ENCODE measurements at regions not wholly inside any gene's neighbourhood (a gene's known extent, or its start where the extent isn't known, plus 50 kb on each side); places are given as distances from the start of the nearest gene placed in this dataset.
"Not testable (repeated sequence)": the region's sequence is repeated elsewhere in the genome, so short reads cannot be mapped to it uniquely, and the experiment has no call there.

DNA sequence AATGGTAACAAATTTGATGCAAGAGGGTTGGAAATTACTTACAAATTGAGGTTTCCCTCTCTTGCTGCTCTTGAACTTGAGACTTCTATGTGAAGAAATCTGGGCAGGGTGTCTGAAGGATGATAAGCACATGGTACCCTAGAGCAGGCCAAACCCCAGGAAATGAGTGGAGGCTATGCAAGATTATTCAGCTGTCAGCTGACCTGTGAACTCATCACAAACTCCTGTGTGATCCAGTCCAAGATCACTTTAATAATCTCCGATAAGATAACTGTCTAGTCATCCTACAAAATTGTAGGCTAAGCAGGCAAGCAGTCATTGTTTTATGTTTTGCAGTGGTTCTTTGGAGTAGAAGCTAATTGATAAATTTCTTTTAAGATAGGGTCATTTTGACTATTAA lies 213.1 kb downstream of the BTBD3 start:
- DNase-seq: no peak

DNA sequence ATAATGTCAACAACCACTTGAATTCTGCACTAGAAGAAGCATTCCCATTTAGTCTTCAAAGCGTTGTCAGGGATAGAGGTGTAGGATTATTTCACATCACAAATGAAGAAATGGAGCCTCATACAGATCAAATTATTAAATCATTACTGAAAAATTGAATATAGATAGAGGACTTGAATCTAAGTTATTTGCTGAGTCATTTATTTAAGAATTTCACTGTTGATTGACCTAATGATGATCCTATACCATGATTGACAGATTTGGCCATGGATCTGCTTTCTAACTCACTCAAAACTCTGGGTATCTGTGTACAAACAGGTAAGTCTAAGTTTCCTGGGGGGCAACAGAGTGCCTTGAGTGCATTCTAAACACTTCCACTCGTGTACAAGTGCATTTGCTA lies 215.9 kb downstream of the BTBD3 start:
- no peak for DNase-seq

DNA sequence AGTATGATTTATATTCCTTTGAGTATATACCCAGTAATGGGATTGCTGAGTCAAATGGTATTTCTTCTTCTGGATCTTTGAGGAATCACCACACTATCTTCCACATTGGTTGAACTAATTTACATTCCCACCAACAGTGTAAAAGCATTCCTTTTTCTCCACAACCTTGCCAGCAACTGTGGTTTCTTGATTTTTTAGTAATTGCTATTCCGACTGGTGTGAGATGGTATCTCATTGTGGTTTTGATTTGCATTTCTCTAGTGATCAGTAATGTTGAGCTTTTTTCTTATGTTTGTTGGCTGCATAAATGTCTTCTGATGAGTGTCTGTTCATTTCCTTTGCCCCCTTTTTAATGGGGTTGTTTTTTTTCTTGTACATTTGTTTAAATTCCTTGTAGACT lies 228.3 kb downstream of the BTBD3 start:
- DNase-seq: not testable (repeated sequence)

DNA sequence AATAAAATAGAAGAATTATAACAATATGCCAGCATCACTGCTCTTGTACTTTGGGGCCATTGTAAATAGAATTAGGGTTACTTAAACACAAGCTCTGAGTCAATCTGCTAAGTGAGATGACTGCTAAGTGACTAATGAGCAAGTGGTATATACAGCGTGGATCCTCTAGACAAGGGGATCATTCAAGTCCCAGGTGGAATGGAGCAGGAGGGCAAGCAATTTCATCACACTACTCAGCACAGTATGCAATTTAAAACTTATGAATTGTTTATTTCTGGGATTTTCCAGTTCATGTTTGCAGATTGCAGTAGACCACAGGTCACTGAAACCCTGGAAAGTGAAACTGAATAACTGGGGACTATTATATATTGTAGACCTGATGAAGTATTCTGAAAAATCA lies 235.3 kb downstream of the BTBD3 start:
- no peak for DNase-seq

GRCh38 chr20:12153628-12154027 lies 235.9 kb downstream of the BTBD3 start:
- DNase-seq: no peak

DNA sequence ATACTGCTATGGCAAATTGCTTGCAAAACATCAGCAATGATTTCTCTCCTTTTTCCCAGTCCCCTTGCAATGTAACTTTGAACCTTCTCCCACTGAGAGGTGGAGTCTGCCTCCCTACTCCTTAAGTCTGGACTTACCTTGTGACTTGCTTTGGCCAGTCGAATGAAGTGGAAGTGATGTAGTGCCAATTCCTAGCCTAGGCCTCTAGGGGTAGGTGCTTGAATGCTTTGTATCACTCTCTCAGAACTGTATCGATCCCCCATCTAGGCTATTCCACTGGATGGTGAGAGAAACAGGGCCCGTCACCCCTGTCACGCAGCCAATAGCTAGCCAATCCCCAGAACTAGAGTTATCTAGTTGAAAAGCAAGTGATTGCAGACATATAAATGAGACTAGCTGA lies 238.6 kb downstream of the BTBD3 start:
- no peak for DNase-seq

- no peak for DNase-seq
These were observed 241.6 kb downstream of the BTBD3 start for GRCh38 chr20:12159261-12159660.

GRCh38 chr20:12161734-12162133 lies 244.0 kb downstream of the BTBD3 start:
- DNase-seq: no peak

- no peak for DNase-seq
These were observed 248.5 kb downstream of the BTBD3 start for GRCh38 chr20:12166053-12166717.

DNA sequence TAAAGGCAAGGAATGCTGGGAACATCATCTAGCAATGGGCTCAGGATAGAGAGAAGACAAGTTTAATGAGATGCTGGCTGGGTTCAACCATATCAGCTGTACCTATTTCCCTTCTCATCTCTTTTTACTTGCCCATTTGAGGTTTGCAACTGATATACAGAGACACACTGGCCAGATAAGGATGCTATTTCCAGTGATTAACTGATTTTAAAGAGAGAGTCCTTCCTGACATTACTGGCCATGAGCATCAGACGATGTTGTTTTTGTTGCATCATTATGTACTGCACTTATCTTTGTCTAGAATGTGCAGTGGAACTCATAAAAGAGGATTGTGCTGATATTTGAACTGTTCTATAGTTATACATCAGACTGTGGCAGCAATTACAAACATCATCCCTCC lies 252.7 kb downstream of the BTBD3 start:
- no peak for DNase-seq

GRCh38 chr20:12171923-12172524 lies 254.3 kb downstream of the BTBD3 start:
- DNase-seq: no peak

DNA sequence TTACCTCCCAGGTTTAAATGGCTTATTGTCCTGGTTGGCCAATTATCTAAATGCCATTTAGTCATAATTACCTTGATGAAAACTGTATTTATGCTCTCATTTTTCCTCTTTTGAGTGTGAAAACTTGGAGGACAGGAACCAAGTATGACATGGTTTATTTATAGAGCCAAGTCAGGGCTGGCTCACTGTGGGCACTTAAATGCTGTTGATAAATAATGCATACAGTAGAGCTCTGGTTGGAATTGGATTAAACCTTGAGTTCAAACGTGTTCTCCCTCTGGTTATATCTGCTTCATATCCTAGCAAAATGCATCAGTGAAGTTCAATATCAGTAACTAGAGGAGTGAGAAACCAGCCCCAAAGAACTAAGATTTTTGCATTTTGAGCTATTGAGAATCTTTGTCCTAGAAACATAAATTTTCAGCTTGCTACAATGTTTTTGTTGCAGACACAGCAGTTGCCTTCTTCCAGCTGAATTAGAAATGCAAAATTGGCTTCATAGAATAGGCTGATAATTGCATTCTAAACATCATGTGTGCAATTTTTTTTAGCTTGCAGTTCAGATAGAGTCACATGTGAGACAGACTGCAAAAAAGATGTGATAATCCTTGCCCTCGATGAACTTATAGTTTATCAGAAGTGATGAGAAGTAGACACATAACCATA lies 255.8 kb downstream of the BTBD3 start:
- no peak for DNase-seq

- no peak for DNase-seq
These were observed 257.8 kb downstream of the BTBD3 start for GRCh38 chr20:12175538-12175937.

- DNase-seq: no peak
These were observed 260.1 kb downstream of the BTBD3 start for GRCh38 chr20:12177657-12178293.

GRCh38 chr20:12179692-12180091 lies 262.0 kb downstream of the BTBD3 start:
- DNase-seq: no peak

- DNase-seq: no peak
These were observed 262.5 kb downstream of the BTBD3 start for GRCh38 chr20:12180107-12180661.

GRCh38 chr20:12198281-12198680 lies 280.6 kb downstream of the BTBD3 start:
- DNase-seq: no peak

DNA sequence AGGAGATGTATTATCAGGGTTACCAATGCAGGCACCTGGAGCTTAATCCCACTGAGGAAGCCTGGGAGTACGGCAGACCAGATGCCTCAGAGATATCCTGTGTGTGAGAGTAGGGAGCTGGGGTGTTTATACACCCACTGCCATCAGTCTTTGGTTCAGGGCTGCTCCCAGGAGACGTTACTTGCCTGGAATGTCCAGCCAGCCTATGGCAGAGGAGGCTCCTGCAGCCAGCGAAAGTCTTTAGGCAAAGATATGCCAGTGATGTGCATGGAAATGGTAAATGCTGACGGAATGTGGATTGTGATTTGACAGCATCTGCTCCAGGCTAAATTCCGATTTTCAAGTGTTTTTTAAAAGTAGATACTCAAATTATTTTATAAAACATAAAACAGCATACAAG lies 282.0 kb downstream of the BTBD3 start:
- no peak for DNase-seq

DNA sequence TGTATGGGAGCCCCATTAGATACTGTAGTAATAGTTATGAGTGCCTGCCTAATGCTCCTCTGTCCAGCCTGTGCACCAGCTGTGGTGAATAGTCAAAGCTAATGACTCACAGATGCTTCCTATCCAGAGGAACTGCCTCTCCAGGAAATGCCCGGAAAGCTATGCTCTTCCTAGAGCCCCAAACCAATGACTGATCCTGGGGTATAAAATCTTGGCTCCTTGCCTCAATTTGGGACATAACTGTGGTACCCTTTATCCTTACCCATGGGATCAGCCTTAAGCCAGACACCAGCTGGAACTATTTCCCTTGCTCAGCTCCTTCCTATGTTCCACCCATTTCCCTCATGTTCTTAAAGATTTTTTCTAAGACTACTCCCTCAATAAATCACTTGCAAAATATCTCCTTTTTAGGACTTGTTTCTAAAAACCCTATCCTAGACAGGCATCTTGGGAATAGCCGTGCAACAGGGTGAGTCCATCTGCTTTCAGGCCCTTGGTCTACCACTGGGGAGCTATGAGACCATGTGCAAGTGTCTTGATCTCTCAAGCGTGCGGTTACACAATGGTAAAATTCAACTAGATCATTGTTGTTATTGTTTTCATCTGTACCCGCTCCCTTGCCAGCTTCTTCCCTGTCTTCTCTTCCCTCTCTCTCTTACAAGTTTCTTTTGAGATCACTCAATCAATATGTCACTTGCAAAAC lies 283.7 kb downstream of the BTBD3 start:
- DNase-seq: no peak

DNA sequence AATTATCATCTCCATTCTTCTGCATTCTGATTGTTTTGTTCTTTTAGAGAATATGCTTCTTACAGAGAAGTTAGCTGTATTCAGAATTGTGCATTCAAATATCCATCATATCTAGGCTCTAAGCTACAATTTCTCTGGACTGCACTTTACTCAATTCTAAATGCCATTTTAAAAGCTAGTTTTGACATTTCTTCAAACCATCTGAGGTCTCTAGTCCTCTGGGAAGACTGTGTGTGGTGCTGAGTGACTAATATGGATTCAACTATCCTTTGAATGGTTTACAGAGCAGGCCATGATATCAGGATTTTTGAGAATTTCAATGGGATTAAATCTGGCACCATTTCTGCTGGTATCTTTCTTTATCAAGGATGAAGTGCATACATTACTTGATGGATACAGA lies 285.7 kb downstream of the BTBD3 start:
- no peak for DNase-seq

DNA sequence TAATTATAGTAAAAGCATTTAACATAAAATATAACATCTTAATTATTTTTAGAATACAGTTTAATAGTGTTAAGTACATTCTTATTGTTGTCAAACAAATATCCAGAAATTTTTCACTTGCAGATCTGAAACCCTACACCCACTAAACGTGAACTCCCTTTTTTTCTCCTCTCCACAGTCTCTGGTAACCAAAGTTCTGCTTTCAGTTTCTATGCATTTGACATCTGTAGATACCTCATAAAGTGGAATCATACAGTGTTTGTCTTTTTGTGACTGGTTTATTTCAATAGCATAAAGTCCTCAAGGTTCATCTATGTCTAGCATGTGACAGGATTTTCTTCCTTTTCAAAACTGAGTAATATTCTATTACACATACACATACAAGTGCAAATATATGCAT lies 286.3 kb downstream of the BTBD3 start:
- DNase-seq: no peak

GRCh38 chr20:12207875-12208274 lies 290.2 kb downstream of the BTBD3 start:
- peak in 1 of 2 donors; percentile 0 for DNase-seq

DNA sequence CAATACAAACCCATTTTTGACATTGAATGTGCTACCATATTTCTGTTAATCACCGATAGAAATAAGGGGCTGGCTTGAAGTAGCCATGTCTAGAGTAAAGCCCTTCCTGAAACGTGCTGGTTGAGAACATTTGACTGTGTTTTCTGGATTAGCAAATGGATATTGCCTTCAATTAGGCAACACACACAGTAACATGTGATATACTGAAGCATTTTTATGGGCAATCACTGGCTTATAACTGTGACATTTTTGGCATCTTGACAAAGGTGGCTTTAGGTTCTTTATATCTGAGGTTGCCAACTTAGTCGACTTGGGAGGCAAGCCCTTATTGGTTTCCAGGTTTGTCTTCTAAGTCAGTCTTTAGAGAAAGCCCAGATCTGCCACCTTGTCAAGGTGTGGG lies 292.9 kb downstream of the BTBD3 start:
- DNase-seq: no peak
